Esophagus squamous epithelium (tissue), 5 donors: ENCODE measurements at regions not wholly inside any gene's neighbourhood (a gene's known extent, or its start where the extent isn't known, plus 50 kb on each side); places are given as distances from the start of the nearest gene placed in this dataset.

Source experiments
- DNase-seq: peaks from one replicate; lab custom pipeline; 2025; lab: John Stamatoyannopoulos, UW
- H3K27ac ChIP-seq, 4 donors: fragments of 200-600 bp; sonication (generic); one replicate each; pipeline ENCODE4 v1.5.1; 2016 to 2019; ENCODE audit warnings: mild to moderate bottlenecking in 1 of 4
- H3K27me3 ChIP-seq, 4 donors: fragments of 200-600 bp; sonication (generic); 1 replicate in 3 of 4; 2 replicates in 1 of 4; pipeline versions ENCODE4 v1.5.1 to v1.6.0; 2017 to 2021; ENCODE audit warnings: antibody characterized with exemption in 1 of 4
- H3K36me3 ChIP-seq, 3 donors: fragments of 200-600 bp; sonication (generic); one replicate each; pipeline ENCODE4 v1.5.1; 2016 to 2019
- H3K4me1 ChIP-seq, 3 donors: fragments of 200-600 bp; sonication (generic); one replicate each; pipeline ENCODE4 v1.5.1; 2017 to 2019
- H3K4me3 ChIP-seq, 4 donors: fragments of 200-600 bp; sonication (generic); 1 replicate in 3 of 4; 2 replicates in 1 of 4; pipeline ENCODE4 v1.5.1; 2016 to 2019; ENCODE audit warnings: mild to moderate bottlenecking in 2 of 4, moderate library complexity in 1 of 4
- H3K9me3 ChIP-seq, 3 donors: fragments of 200-600 bp; sonication (generic); one replicate each; pipeline ENCODE4 v1.5.1; 2016 to 2019
- POLR2A ChIP-seq, 4 donors: fragments of 450-650 bp; IDR thresholded peaks; one replicate each; pipeline ENCODE4 v1.6.1; 2017; ENCODE audit warnings: antibody characterized with exemption in 4 of 4, mild to moderate bottlenecking in 4 of 4, moderate library complexity in 3 of 4
- WGBS, 2 donors: methylation state at CpG; one replicate each; pipeline ENCODE4 v1.1.5; 2018; 5-methylcytosine and 5-hydroxymethylcytosine counted together
- intact Hi-C: fragments of 100-400 bp; cut with DNase I; formaldehyde crosslinking; loops from one replicate; pipeline ENCODE4 v1.15.0; 2022
- TF ChIP-seq, protein P1 (sequence below), 6 experiments: fragments of 450-650 bp in 4 of 6; fragments of 200-600 bp in 2 of 6; sonication (generic) in 2 of 6; IDR thresholded peaks; one replicate each; pipeline ENCODE4 v1.5.1; 2016 to 2019; ENCODE audit warnings: antibody characterized with exemption in 6 of 6, mild to moderate bottlenecking in 4 of 6, moderate library complexity in 4 of 6
- donor health status: DM: yes; HTN: yes; CAD: no.

GRCh38 chr5:106386287-106386686 lies 1284.5 kb downstream of the EFNA5 start:
- Histone ChIP-seq H3K9me3 (no peaks in the 10 kb centered on the region), H3K4me1 (no peaks in the 10 kb centered on the region), H3K4me3 (no peak overlapping the region), H3K36me3 (no peaks in the 10 kb centered on the region), H3K27me3 (no peaks in the 10 kb centered on the region), H3K27ac (no peak overlapping the region)
- TF ChIP-seq, protein P1, sequence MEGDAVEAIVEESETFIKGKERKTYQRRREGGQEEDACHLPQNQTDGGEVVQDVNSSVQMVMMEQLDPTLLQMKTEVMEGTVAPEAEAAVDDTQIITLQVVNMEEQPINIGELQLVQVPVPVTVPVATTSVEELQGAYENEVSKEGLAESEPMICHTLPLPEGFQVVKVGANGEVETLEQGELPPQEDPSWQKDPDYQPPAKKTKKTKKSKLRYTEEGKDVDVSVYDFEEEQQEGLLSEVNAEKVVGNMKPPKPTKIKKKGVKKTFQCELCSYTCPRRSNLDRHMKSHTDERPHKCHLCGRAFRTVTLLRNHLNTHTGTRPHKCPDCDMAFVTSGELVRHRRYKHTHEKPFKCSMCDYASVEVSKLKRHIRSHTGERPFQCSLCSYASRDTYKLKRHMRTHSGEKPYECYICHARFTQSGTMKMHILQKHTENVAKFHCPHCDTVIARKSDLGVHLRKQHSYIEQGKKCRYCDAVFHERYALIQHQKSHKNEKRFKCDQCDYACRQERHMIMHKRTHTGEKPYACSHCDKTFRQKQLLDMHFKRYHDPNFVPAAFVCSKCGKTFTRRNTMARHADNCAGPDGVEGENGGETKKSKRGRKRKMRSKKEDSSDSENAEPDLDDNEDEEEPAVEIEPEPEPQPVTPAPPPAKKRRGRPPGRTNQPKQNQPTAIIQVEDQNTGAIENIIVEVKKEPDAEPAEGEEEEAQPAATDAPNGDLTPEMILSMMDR (IDR thresholded peaks at IDR 0.05), result no peak
- TF ChIP-seq POLR2A (IDR thresholded peaks at IDR 0.05), result no peak
- intact Hi-C loops, result no loop called here
- WGBS, 2 donors, result 64 to 71% methylated on average over 3 of the region's 3 CpGs
- no peak for DNase-seq

DNA sequence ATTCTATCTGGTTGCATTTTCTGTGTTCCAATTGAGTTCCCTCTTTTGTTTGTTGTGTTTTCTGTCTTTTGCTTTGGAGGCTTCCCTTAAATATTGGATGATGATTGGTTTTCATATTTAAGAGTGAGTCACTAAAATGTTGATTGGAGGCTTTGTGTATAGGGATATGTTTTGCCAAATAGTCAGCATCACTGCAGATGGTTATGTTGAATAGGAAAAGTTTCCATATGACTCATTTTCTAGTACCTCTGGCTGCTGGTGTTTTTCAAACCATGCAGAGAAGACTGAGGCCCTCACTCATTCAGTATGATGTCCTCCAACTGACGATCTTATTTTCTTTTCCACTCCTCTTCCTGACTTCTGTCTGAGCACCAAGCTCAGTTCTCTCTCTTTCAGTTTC lies 1290.0 kb downstream of the EFNA5 start:
- 58 to 62% methylated on average over 1 of the region's 1 CpG for WGBS, 2 donors
- Histone ChIP-seq H3K4me3 (no peak overlapping the region), H3K36me3 (no peaks in the 10 kb centered on the region), H3K27ac (no peak overlapping the region), H3K4me1 (no peaks in the 10 kb centered on the region), H3K27me3 (no peaks in the 10 kb centered on the region), H3K9me3 (no peaks in the 10 kb centered on the region)
- no peak for DNase-seq
- no peak for TF ChIP-seq POLR2A (IDR thresholded peaks at IDR 0.05)
- TF ChIP-seq, protein P1 (IDR thresholded peaks at IDR 0.05), result no peak
- intact Hi-C loops, result no loop called here

DNA sequence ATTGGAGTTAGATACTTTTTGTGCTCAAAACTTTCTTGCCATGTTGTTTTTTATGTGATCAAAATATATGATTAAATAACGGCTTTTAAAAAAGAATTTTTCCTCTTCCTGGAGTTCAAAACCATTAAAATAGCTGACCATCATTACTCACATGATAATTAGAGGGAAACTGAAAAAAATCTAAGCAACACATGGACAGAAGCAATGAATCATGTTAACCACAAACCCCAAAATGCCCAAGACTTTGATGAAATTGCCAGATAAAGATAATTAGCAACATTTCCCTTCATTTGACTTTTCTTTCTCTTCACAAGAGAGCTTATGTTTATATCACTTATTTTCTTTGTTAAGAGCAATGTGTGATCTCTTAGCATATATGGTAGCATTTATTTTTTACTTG lies 1294.2 kb downstream of the EFNA5 start:
- WGBS, 2 donors, result 38 to 48% methylated on average over 1 of the region's 1 CpG
- H3K27ac ChIP-seq, result no peak overlapping the region
- no peak for TF ChIP-seq POLR2A (IDR thresholded peaks at IDR 0.05)
- TF ChIP-seq, protein P1 (IDR thresholded peaks at IDR 0.05), result no peak
- no peaks in the 10 kb centered on the region for H3K9me3 ChIP-seq
- no peaks in the 10 kb centered on the region for H3K36me3 ChIP-seq
- H3K4me1 ChIP-seq, result no peaks in the 10 kb centered on the region
- intact Hi-C loops, result no loop called here
- H3K27me3 ChIP-seq, result no peaks in the 10 kb centered on the region
- H3K4me3 ChIP-seq, result no peak overlapping the region
- DNase-seq, result no peak

DNA sequence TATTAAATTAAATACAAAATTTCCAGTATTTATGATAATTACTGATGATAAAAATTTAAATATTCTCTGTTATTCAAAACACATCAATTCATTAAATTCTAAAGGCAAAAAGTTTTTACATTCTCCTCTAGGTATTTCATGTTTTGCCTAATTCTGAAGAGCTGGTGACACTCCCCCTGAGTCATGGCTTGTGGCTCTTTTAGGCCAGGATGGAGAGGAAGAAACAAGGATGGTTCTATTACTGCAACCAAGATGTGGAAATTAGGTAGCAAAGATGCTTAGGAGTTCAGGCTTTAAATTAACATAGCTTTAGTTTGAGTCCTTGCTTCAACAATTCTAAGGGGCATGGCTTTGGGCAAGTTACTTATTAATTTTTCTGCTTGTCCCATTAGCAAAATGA lies 1295.8 kb downstream of the EFNA5 start:
- H3K36me3 ChIP-seq, result no peaks in the 10 kb centered on the region
- H3K4me3 ChIP-seq, result no peak overlapping the region
- H3K4me1 ChIP-seq, result no peaks in the 10 kb centered on the region
- TF ChIP-seq, protein P1 (IDR thresholded peaks at IDR 0.05), result no peak
- TF ChIP-seq POLR2A (IDR thresholded peaks at IDR 0.05), result no peak
- H3K27me3 ChIP-seq, result no peaks in the 10 kb centered on the region
- peaks cover 0 to 5% (median 0%) of the 10 kb centered on the region in 3 donors for H3K9me3 ChIP-seq
- intact Hi-C loops, result no loop called here
- H3K27ac ChIP-seq, result no peak overlapping the region
- DNase-seq, result no peak

DNA sequence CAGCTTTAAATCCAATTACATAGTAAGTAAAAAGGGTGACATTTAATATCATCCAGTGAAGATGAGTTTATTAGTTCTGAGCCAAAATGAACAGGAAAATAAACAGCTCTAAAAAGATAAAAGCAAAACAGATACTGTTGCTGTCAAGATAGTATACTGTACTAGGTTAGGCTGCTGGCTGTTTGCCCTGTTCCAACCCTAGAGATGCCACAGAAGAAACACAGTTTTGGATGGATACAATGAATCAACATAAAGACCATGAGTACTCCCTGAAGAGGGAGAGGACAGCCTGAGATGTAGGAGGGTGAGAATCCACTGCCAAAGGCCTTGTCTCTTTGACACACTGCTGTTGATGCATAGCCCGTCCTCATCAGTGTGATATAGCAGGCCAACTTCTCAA lies 1302.7 kb downstream of the EFNA5 start:
- Histone ChIP-seq H3K4me1 (no peaks in the 10 kb centered on the region), H3K27ac (no peak overlapping the region), H3K36me3 (no peaks in the 10 kb centered on the region), H3K9me3 (peaks cover 0 to 5% (median 0%) of the 10 kb centered on the region in 3 donors), H3K4me3 (no peak overlapping the region), H3K27me3 (no peaks in the 10 kb centered on the region)
- WGBS, 2 donors, result 33 to 47% methylated on average over 1 of the region's 1 CpG
- intact Hi-C loops, result no loop called here
- DNase-seq, result no peak
- no peak for TF ChIP-seq POLR2A (IDR thresholded peaks at IDR 0.05)
- TF ChIP-seq, protein P1 (IDR thresholded peaks at IDR 0.05), result no peak
